Fibroblast of peridontal ligament (primary cell): ENCODE measurements at regions not wholly inside any gene's neighbourhood (a gene's known extent, or its start where the extent isn't known, plus 50 kb on each side); places are given as distances from the start of the nearest gene placed in this dataset.

Experiments used
- DNase-seq: peaks from one replicate; pipeline ENCODE4 v3.0.0-alpha.2; 2010; ENCODE audit errors: extremely low read depth

GRCh38 chr5:147037515-147038205 lies 159.1 kb upstream of the PPP2R2B start:
- no peak for DNase-seq

DNA sequence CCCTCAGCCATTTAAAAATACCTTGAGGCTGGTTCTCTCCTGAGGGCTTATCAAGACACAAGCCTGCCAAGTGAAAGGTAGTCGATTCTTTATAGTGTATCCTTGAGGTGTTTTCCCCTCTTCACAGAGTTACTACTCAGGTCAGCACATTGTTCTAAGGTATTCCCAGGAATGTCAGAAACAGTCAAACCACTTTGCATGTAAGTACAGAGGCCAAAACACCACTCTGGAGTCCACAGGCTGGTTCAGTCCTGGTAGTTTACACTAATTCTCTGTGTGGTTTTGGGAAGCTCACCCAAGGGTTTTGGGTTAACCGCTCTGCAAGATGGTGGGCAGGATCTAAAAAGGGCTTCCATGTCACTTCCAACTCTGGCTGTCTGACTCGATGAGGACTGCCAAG lies 162.3 kb upstream of the PPP2R2B start:
- DNase-seq, result no peak

GRCh38 chr5:147044572-147045273 lies 166.2 kb upstream of the PPP2R2B start:
- DNase-seq, result no peak

DNA sequence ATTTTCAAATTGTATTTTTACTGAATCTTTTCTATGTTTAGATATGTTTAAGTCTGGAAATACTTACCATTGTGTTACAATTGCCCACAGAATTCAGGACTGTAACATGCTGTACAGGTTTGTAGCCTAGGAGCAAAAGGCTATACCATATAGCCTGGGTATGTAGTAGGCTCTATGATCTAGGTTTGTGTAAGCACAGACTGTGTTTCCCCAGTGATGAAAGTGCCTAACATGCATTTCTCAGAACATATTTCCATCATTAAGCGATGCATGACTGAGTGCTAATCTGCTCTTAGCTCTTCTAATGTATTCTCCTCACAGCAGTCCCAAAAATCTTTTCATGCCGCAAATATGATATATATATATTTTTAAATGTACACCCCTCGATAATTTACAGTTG lies 166.7 kb upstream of the PPP2R2B start:
- no peak for DNase-seq

DNA sequence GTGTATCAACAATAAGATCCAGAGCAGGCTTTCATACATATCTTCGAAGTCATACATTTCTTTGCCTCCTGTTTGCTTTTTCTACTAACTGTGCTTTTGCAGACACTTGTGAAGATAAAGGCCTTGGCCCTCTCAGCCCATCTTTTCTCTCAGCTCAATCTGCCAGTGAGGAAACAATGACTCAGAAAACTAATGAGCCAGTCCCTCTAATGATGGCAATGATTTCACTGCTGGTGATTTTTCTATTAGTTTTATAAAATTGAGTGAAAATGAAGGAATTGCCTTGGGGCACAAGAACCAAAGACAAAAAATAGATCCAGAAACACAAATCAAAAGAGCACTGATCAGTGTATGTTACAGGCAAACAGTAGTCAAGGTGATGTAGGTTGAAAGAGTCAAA lies 167.7 kb upstream of the PPP2R2B start:
- DNase-seq, result no peak

- DNase-seq, result no peak
Measured at GRCh38 chr5:147046894-147047293, 168.3 kb upstream of the PPP2R2B start.

DNA sequence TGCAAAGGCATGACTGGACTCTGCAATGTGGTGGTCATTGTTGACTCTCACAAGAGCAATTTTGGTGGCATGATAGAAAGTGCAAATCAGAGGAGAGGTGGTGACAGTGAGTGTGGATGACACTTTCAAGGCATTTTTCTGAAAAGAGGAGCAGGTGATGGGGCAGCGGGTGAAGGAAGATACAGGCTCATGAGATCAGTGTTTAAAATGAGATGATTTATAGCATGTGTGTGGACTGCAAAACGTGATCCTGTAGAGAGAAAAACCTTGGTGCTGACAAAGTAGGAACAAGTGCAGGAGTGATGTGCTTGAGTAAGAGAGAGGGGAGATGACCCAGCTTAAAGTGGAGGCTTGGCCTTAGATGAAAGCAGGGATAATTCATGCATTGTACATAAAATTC lies 171.2 kb upstream of the PPP2R2B start:
- no peak for DNase-seq

GRCh38 chr5:147050172-147050571 lies 171.6 kb upstream of the PPP2R2B start:
- no peak for DNase-seq

DNA sequence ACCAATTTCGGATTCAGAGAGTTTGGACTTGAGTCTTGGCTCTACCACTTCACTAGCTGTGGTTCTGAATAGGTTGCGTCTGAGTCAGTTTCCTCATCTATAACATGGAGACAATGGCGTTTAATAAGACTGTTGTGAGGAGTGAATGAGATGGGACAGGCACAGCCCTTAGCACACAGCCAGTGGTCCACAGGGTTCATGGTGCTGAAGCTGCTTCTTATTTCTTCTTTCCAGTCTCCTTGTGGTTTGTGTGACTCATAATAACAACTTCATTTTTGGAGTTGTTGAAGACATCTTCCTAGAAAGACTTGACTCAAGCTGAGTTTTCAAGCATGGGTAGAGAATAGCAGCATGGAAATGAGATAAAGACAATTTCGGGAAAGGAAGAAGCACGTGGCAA lies 172.6 kb upstream of the PPP2R2B start:
- no peak for DNase-seq

- DNase-seq, result no peak
Measured at GRCh38 chr5:147052519-147052918, 174.0 kb upstream of the PPP2R2B start.

- DNase-seq, result no peak
Measured at GRCh38 chr5:147055089-147055826, 176.7 kb upstream of the PPP2R2B start.

- DNase-seq, result no peak
Measured at GRCh38 chr5:147055850-147056566, 177.5 kb upstream of the PPP2R2B start.

- DNase-seq, result no peak
Measured at GRCh38 chr5:147057051-147057450, 177.8 kb upstream of the STK32A start.

- no peak for DNase-seq
Measured at GRCh38 chr5:147061431-147061830, 173.4 kb upstream of the STK32A start.

DNA sequence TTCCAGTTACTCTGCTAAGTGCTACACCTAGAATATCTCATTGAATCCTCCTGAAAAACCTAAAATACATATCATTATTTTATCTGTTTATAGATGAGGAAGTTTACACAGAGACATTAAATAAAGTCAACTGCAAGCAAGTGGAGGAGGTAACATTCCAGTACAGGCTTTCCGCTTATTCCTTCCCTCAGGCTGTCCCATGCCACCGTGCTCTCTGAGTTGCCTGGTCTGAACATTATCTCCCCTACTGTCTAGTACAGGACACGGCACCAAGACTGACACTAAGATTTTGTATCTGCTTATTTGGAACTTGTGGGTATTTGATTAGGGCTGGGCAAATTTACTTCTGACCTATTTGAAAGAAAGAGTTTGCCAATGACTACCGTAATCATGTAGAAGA lies 172.4 kb upstream of the STK32A start:
- no peak for DNase-seq

- no peak for DNase-seq
Measured at GRCh38 chr5:147063943-147064342, 170.9 kb upstream of the STK32A start.

DNA sequence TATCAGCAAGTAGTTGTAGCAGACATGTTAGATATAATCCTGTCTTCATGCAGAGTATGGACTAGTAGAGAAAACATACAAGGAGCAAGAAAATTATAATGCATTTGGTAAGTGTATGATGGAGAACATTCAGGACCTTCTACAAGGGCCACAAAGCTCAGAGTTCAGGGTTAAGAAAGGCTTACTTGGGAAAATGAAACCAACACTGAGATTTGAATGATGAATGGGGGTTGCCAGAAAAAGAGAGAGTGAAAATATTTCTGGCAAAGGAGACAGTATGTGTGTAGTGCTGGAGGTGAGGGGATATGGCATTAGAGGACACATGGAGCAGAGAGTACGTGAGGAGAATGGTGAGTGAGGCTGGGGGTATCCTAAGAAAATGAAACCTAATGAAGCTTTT lies 169.8 kb upstream of the STK32A start:
- DNase-seq, result no peak

DNA sequence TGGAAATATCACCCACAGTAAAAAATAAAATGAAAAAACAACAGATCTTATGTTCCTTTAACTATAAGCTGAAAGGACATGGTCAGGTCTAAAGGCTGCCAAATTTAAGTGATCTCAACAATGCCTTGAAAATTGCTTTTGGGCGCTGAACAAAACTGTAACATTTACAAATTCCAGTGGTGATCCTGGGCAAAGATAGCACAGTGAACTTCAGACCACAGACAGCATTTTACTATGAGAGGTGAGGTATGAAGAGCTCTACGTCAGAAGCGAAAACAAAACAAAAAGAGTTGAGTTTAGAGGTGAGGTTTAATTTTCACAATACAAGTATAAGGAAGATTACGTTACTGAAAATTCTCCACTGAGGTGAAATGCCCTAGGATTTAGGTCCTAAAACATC lies 165.8 kb upstream of the STK32A start:
- no peak for DNase-seq

GRCh38 chr5:147072622-147073021 lies 162.2 kb upstream of the STK32A start:
- no peak for DNase-seq

DNA sequence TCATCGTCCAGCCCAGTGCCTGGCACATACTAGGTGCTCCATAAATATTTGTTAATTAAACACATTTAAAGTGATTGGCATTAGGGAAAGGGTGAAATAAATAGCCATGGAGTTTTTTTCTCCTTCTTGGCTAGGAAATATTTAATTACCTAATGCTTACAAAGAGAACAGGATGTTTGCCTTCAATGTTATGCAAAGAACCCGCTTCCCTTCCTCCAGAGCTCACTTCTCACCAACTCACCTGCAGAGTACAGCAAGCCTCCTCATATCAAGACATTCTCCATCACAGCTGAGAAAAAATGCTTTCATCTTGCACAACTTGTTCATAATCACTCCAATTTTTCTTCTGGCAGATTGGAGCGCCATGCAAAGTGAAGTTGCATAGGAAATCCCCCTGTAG lies 161.7 kb upstream of the STK32A start:
- no peak for DNase-seq

GRCh38 chr5:147075187-147075586 lies 159.6 kb upstream of the STK32A start:
- no peak for DNase-seq

GRCh38 chr5:147080391-147080790 lies 154.4 kb upstream of the STK32A start:
- DNase-seq, result no peak
